ENCODE measurements at regions not wholly inside any gene's neighbourhood (a gene's known extent, or its start where the extent isn't known, plus 50 kb on each side); places are given as distances from the start of the nearest gene placed in this dataset.

- DNase-seq (ENCODE audit: low spot score) = no peak
Measured at GRCh38 chr19:28509079-28509895, 703.7 kb downstream of the UQCRFS1 start.

GRCh38 chr19:28508666-28509065, 704.3 kb downstream of the UQCRFS1 start:
- no peak for DNase-seq (ENCODE audit: low spot score)

- DNase-seq (ENCODE audit: low spot score) = no peak
Measured at GRCh38 chr19:28505933-28506332, 707.0 kb downstream of the UQCRFS1 start.

- DNase-seq (ENCODE audit: low spot score) = no peak
Measured at GRCh38 chr19:28505134-28505533, 707.8 kb downstream of the UQCRFS1 start.

- DNase-seq (ENCODE audit: low spot score) = no peak
Measured at GRCh38 chr19:28504727-28505126, 708.2 kb downstream of the UQCRFS1 start.

- no peak for DNase-seq (ENCODE audit: low spot score)
Measured at GRCh38 chr19:28504139-28504538, 708.8 kb downstream of the UQCRFS1 start.

GRCh38 chr19:28502879-28503734, 709.8 kb downstream of the UQCRFS1 start:
- DNase-seq (ENCODE audit: low spot score) = no peak

- no peak for DNase-seq (ENCODE audit: low spot score)
Measured at GRCh38 chr19:28501976-28502375, 711.0 kb downstream of the UQCRFS1 start.

GRCh38 chr19:28500982-28501630, 711.8 kb downstream of the UQCRFS1 start:
- DNase-seq (ENCODE audit: low spot score) = no peak

GRCh38 chr19:28500296-28500695, 712.7 kb downstream of the UQCRFS1 start:
- no peak for DNase-seq (ENCODE audit: low spot score)

GRCh38 chr19:28498404-28498976, 714.5 kb downstream of the UQCRFS1 start:
- DNase-seq (ENCODE audit: low spot score) = no peak

- no peak for DNase-seq (ENCODE audit: low spot score)
Measured at GRCh38 chr19:28497887-28498286, 715.1 kb downstream of the UQCRFS1 start.

- DNase-seq (ENCODE audit: low spot score) = no peak
Measured at GRCh38 chr19:28497137-28497536, 715.8 kb downstream of the UQCRFS1 start.

GRCh38 chr19:28495046-28495445, 717.9 kb downstream of the UQCRFS1 start:
- DNase-seq (ENCODE audit: low spot score) = no peak

GRCh38 chr19:28494461-28494860, 718.5 kb downstream of the UQCRFS1 start:
- no peak for DNase-seq (ENCODE audit: low spot score)

- DNase-seq (ENCODE audit: low spot score) = no peak
Measured at GRCh38 chr19:28493884-28494283, 719.1 kb downstream of the UQCRFS1 start.

- no peak for DNase-seq (ENCODE audit: low spot score)
Measured at GRCh38 chr19:28492621-28493020, 720.3 kb downstream of the UQCRFS1 start.

- DNase-seq (ENCODE audit: low spot score) = no peak
Measured at GRCh38 chr19:28492201-28492600, 720.8 kb downstream of the UQCRFS1 start.

GRCh38 chr19:28489776-28490175, 723.2 kb downstream of the UQCRFS1 start:
- no peak for DNase-seq (ENCODE audit: low spot score)

- no peak for DNase-seq (ENCODE audit: low spot score)
Measured at GRCh38 chr19:28489126-28489660, 723.8 kb downstream of the UQCRFS1 start.

- DNase-seq (ENCODE audit: low spot score) = no peak
Measured at GRCh38 chr19:28487999-28488398, 725.0 kb downstream of the UQCRFS1 start.

GRCh38 chr19:28486926-28487325, 726.0 kb downstream of the UQCRFS1 start:
- DNase-seq (ENCODE audit: low spot score) = no peak

Measured in left forelimb (tissue), 1 donor.